Loucy (cell line): ENCODE measurements at regions not wholly inside any gene's neighbourhood (a gene's known extent, or its start where the extent isn't known, plus 50 kb on each side); places are given as distances from the start of the nearest gene placed in this dataset.

Experiments
- H2AFZ ChIP-seq: fragments of 200-600 bp; sonication (generic); 2 replicates; pipeline ENCODE4 v1.6.0; 2016; ENCODE audit warnings: antibody characterized with exemption, mild to moderate bottlenecking, low read length, moderate library complexity
- H3F3A ChIP-seq: fragments of 200-600 bp; 2 replicates; pipeline ENCODE4 v1.6.0; 2016; ENCODE audit warnings: antibody characterized with exemption, low read depth, mild to moderate bottlenecking
- H3K27me3 ChIP-seq: fragments of 200-600 bp; sonication (generic); 2 replicates; pipeline ENCODE4 v1.6.1; 2014; ENCODE audit warnings: low read length, mild to moderate bottlenecking; ENCODE audit not compliant: insufficient read depth, poor library complexity, severe bottlenecking
- H3K36me3 ChIP-seq: fragments of 200-600 bp; sonication (generic); 2 replicates; pipeline ENCODE4 v1.6.1; 2016; ENCODE audit warnings: low read length; ENCODE audit not compliant: insufficient read depth
- H3K4me1 ChIP-seq: fragments of 200-600 bp; sonication (generic); 2 replicates; pipeline ENCODE4 v1.5.1; 2014; ENCODE audit warnings: low read length, mild to moderate bottlenecking; ENCODE audit not compliant: insufficient read depth, poor library complexity, severe bottlenecking
- H3K4me2 ChIP-seq: fragments of 200-600 bp; sonication (generic); 2 replicates; pipeline ENCODE4 v1.6.0; 2014; ENCODE audit warnings: antibody characterized with exemption, low read length, low read depth, mild to moderate bottlenecking; ENCODE audit not compliant: poor library complexity, severe bottlenecking
- H3K4me3 ChIP-seq: fragments of 200-600 bp; sonication (generic); 2 replicates; pipeline ENCODE4 v1.5.1; 2014; ENCODE audit warnings: low read length, mild to moderate bottlenecking, mixed read lengths; ENCODE audit not compliant: poor library complexity, severe bottlenecking
- H3K79me2 ChIP-seq: fragments of 200-600 bp; sonication (generic); 2 replicates; pipeline ENCODE4 v1.6.1; 2014; ENCODE audit warnings: low read length; ENCODE audit not compliant: insufficient read depth
- H3K9ac ChIP-seq: fragments of 200-600 bp; sonication (generic); 2 replicates; pipeline ENCODE4 v1.6.0; 2014; ENCODE audit warnings: mild to moderate bottlenecking, low read depth, low read length, moderate library complexity; ENCODE audit not compliant: poor library complexity, severe bottlenecking
- H3K9me2 ChIP-seq: fragments of 200-600 bp; sonication (generic); replicated peaks from 2 replicates; pipeline ENCODE4 v1.6.1; 2016; ENCODE audit warnings: low read depth, low read length, mixed read lengths
- H3K9me3 ChIP-seq: fragments of 200-600 bp; sonication (generic); 2 replicates; pipeline ENCODE4 v1.6.1; 2014; ENCODE audit warnings: mild to moderate bottlenecking, antibody characterized with exemption, low read length, low read depth; ENCODE audit not compliant: insufficient read depth
- H4K20me1 ChIP-seq: fragments of 200-600 bp; sonication (generic); 2 replicates; pipeline ENCODE4 v1.6.0; 2014; ENCODE audit warnings: antibody characterized with exemption, low read length, mild to moderate bottlenecking; ENCODE audit not compliant: insufficient read depth, poor library complexity, severe bottlenecking
- EZH2phosphoT487 ChIP-seq: fragments of 200-600 bp; IDR thresholded peaks from 2 replicates; pipeline ENCODE4 v1.6.1; 2018; ENCODE audit warnings: antibody characterized with exemption, mild to moderate bottlenecking, moderate library complexity, borderline replicate concordance
- TF ChIP-seq, protein P1 (sequence below): fragments of 200-600 bp; sonication (generic); conservative IDR thresholded peaks from 2 replicates; pipeline ENCODE4 v1.5.1; 2014; ENCODE audit warnings: mild to moderate bottlenecking, antibody characterized with exemption, low read length

DNA sequence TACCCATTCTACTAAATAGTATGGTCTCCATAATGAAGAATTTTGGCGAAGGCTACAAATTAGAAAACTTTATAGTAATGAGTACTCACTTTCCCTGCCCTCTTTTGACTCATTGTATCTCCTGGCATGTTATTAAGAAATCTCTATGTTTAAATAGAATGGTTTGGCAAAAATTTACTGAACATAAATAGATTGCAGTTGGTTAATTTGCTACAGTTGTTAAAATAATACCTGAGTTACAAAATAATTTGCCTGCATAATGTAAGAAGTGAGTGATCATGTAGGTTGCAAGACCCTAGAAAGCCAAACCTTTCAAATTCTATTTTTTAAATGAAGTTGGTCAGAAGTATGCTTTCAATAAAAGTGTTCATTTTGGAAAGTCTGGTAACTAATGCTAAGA is 176.8 kb upstream of the AHR start:
- no peaks in the 10 kb centered on the region for H3K36me3 ChIP-seq
- no peak overlapping the region for H2AFZ ChIP-seq
- H3K4me1 ChIP-seq = peaks cover 12% of the 10 kb centered on the region
- no peaks in the 10 kb centered on the region for H4K20me1 ChIP-seq
- no peaks in the 10 kb centered on the region for H3K9me3 ChIP-seq
- no peak overlapping the region for H3K9ac ChIP-seq
- H3K4me2 ChIP-seq = no peak overlapping the region
- no peak overlapping the region for H3K4me3 ChIP-seq
- TF ChIP-seq EZH2phosphoT487 = no peak
- TF ChIP-seq, protein P1, sequence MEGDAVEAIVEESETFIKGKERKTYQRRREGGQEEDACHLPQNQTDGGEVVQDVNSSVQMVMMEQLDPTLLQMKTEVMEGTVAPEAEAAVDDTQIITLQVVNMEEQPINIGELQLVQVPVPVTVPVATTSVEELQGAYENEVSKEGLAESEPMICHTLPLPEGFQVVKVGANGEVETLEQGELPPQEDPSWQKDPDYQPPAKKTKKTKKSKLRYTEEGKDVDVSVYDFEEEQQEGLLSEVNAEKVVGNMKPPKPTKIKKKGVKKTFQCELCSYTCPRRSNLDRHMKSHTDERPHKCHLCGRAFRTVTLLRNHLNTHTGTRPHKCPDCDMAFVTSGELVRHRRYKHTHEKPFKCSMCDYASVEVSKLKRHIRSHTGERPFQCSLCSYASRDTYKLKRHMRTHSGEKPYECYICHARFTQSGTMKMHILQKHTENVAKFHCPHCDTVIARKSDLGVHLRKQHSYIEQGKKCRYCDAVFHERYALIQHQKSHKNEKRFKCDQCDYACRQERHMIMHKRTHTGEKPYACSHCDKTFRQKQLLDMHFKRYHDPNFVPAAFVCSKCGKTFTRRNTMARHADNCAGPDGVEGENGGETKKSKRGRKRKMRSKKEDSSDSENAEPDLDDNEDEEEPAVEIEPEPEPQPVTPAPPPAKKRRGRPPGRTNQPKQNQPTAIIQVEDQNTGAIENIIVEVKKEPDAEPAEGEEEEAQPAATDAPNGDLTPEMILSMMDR = no peak
- no peaks in the 10 kb centered on the region; the same call in 1 of the 2 replicates for H3K9me2 ChIP-seq
- no peaks in the 10 kb centered on the region for H3K27me3 ChIP-seq
- no peaks in the 10 kb centered on the region for H3K79me2 ChIP-seq
- H3F3A ChIP-seq = no peaks in the 10 kb centered on the region

DNA sequence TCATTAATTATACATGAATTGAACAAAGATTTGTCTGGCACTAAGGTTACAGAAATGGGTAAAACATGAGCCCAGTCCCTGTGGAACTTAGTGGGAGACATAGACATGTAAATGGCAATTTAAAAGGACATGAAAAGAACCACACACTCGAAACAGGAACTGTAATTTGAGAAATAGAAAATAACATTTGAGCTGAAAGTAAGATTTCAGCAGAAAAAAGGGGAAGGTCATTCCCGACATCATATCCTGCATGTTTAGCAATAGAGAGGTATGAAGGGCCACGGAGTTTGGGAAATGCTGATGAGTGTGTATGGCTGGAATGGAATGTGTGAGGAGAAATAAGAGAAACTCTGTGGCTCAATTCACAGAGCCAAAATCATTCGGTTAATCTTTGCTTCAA is 175.4 kb upstream of the AHR start:
- Histone ChIP-seq H3K9me3 (no peaks in the 10 kb centered on the region), H3K4me1 (peaks cover 6% of the 10 kb centered on the region), H3K27me3 (no peaks in the 10 kb centered on the region), H4K20me1 (no peaks in the 10 kb centered on the region), H3F3A (no peaks in the 10 kb centered on the region), H3K9me2 (no peaks in the 10 kb centered on the region; the same call in 1 of the 2 replicates), H3K79me2 (no peaks in the 10 kb centered on the region), H3K36me3 (no peaks in the 10 kb centered on the region), H2AFZ (no peak overlapping the region), H3K4me3 (no peak overlapping the region), H3K4me2 (no peak overlapping the region), H3K9ac (no peak overlapping the region)
- no peak for TF ChIP-seq EZH2phosphoT487
- TF ChIP-seq, protein P1 = no peak

DNA sequence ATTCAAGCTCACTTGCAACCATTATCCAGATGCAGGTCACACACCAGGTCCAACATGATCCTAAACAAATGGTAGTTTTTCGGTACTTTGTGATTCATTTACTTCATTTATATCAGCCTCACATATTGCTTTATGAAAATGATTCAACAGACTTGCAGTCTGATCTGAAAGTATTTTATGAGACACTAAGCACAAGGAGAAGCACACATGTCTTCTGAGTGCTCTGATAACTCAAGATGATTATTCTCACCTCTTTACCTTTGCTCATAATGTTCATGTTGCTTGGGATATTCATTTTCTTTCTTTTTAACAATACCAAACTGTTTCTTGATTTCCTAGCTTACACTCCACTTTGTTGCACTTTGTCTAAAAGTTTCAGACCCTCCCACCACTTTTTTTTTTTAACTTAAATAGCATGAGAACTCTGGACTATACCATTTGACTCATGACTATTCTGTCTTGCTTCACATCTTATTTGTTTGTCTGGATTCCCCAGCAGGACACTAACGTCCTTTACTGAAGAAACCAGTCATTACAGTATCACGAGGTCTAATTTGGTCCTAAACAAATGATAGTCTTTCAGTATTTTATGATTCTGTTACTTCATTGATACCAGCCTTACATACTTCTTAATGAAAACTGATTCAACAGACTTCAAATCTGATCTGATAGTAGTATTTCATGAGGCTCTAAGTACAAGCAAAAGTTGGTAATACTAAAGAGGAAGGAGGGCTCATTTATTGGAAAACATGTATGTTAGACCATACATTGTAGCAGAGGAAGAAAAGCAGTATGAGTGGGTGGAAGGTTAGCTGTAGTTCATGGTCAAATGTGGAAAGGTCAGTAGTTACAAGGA is 171.8 kb upstream of the AHR start:
- H4K20me1 ChIP-seq = no peaks in the 10 kb centered on the region
- H3K4me2 ChIP-seq = no peak overlapping the region
- H3F3A ChIP-seq = no peaks in the 10 kb centered on the region
- no peak overlapping the region for H3K4me3 ChIP-seq
- H3K9me2 ChIP-seq = no peaks in the 10 kb centered on the region; the same call in 1 of the 2 replicates
- H3K79me2 ChIP-seq = no peaks in the 10 kb centered on the region
- no peaks in the 10 kb centered on the region for H3K27me3 ChIP-seq
- no peak overlapping the region for H2AFZ ChIP-seq
- TF ChIP-seq EZH2phosphoT487 = no peak
- TF ChIP-seq, protein P1 = no peak
- H3K9ac ChIP-seq = no peak overlapping the region
- no peaks in the 10 kb centered on the region for H3K36me3 ChIP-seq
- H3K4me1 ChIP-seq = peaks cover 22% of the 10 kb centered on the region
- H3K9me3 ChIP-seq = no peaks in the 10 kb centered on the region
